DOHH2 (cell line): ENCODE measurements at regions not wholly inside any gene's neighbourhood (a gene's known extent, or its start where the extent isn't known, plus 50 kb on each side); places are given as distances from the start of the nearest gene placed in this dataset.

Source experiments
- H3F3A ChIP-seq: fragments of 200-600 bp; sonication (generic), shearing (Covaris generic); 2 replicates; pipeline ENCODE4 v1.6.0; 2016; ENCODE audit warnings: antibody characterized with exemption, mild to moderate bottlenecking; ENCODE audit not compliant: control insufficient read depth, insufficient read depth
- H3K27ac ChIP-seq: fragments of 200-600 bp; sonication (generic); 2 replicates; pipeline ENCODE4 v1.5.1; 2014; ENCODE audit warnings: low read depth, mild to moderate bottlenecking, low read length, moderate library complexity
- H3K27me3 ChIP-seq: fragments of 200-600 bp; sonication (generic); 2 replicates; pipeline ENCODE4 v1.6.1; 2014; ENCODE audit warnings: mild to moderate bottlenecking, low read length, mixed read lengths; ENCODE audit not compliant: control insufficient read depth
- H3K36me3 ChIP-seq: fragments of 200-600 bp; sonication (generic); 2 replicates; pipeline ENCODE4 v1.6.1; 2014; ENCODE audit warnings: mild to moderate bottlenecking, low read length, moderate library complexity, mixed read lengths; ENCODE audit not compliant: control insufficient read depth
- H3K4me1 ChIP-seq: fragments of 200-600 bp; sonication (generic); 2 replicates; pipeline ENCODE4 v1.6.1; 2014; ENCODE audit warnings: mild to moderate bottlenecking, low read length, mixed read lengths; ENCODE audit not compliant: control insufficient read depth
- H3K4me2 ChIP-seq: fragments of 200-600 bp; sonication (generic); 2 replicates; pipeline ENCODE4 v1.6.0; 2014; ENCODE audit warnings: mild to moderate bottlenecking, low read length, moderate library complexity
- H3K4me3 ChIP-seq: fragments of 200-600 bp; sonication (generic); 2 replicates; pipeline ENCODE4 v1.5.1; 2014; ENCODE audit warnings: mild to moderate bottlenecking, low read length, mixed read lengths
- H3K79me2 ChIP-seq: fragments of 200-600 bp; sonication (generic); 2 replicates; pipeline ENCODE4 v1.6.1; 2014; ENCODE audit warnings: mild to moderate bottlenecking, low read length, mixed read lengths; ENCODE audit not compliant: control insufficient read depth
- H3K9me2 ChIP-seq: fragments of 200-600 bp; sonication (generic); replicated peaks from 2 replicates; pipeline ENCODE4 v1.6.1; 2014; ENCODE audit warnings: mild to moderate bottlenecking, low read length, mixed read lengths; ENCODE audit not compliant: control insufficient read depth
- H3K9me3 ChIP-seq: fragments of 200-600 bp; sonication (generic); 2 replicates; pipeline ENCODE4 v1.6.1; 2014; ENCODE audit warnings: antibody characterized with exemption, low read length, mixed read lengths; ENCODE audit not compliant: control insufficient read depth, insufficient read depth
- H4K20me1 ChIP-seq: fragments of 200-600 bp; sonication (generic); 2 replicates; pipeline ENCODE4 v1.6.0; 2014; ENCODE audit warnings: low read depth, mild to moderate bottlenecking, antibody characterized with exemption, low read length, moderate library complexity; ENCODE audit not compliant: control insufficient read depth, insufficient read depth
- CTCF ChIP-seq: fragments of 200-600 bp; sonication (generic); IDR thresholded peaks from one replicate; pipeline ENCODE4 v1.5.1; 2014; ENCODE audit warnings: antibody characterized with exemption, mild to moderate bottlenecking, low read depth, low read length; ENCODE audit not compliant: poor library complexity, severe bottlenecking
- EZH2phosphoT487 ChIP-seq: fragments of 200-600 bp; sonication (generic); IDR thresholded peaks from 2 replicates; pipeline ENCODE4 v1.6.1; 2017; ENCODE audit warnings: borderline replicate concordance, mild to moderate bottlenecking, antibody characterized with exemption, low read length, moderate library complexity, mixed read lengths

GRCh38 chr7:132723506-132724081, 147.3 kb upstream of the PLXNA4 start:
- H3K27me3 ChIP-seq, result no peaks in the 10 kb centered on the region
- H3K36me3 ChIP-seq, result no peaks in the 10 kb centered on the region
- no peaks in the 10 kb centered on the region for H4K20me1 ChIP-seq
- TF ChIP-seq CTCF, result no peak
- TF ChIP-seq EZH2phosphoT487, result no peak
- H3K4me1 ChIP-seq, result no peaks in the 10 kb centered on the region
- no peaks in the 10 kb centered on the region for H3F3A ChIP-seq
- peaks cover 10% of the 10 kb centered on the region; the same call in 1 of the 2 replicates for H3K9me3 ChIP-seq
- no peaks in the 10 kb centered on the region for H3K9me2 ChIP-seq
- no peak overlapping the region for H3K4me3 ChIP-seq
- no peak overlapping the region for H3K27ac ChIP-seq
- H3K4me2 ChIP-seq, result no peak overlapping the region
- H3K79me2 ChIP-seq, result no peaks in the 10 kb centered on the region

GRCh38 chr7:132720835-132721234, 144.6 kb upstream of the PLXNA4 start:
- H3F3A ChIP-seq, result no peaks in the 10 kb centered on the region
- H3K4me1 ChIP-seq, result no peaks in the 10 kb centered on the region
- H4K20me1 ChIP-seq, result no peaks in the 10 kb centered on the region
- no peaks in the 10 kb centered on the region for H3K36me3 ChIP-seq
- H3K9me2 ChIP-seq, result no peaks in the 10 kb centered on the region
- TF ChIP-seq EZH2phosphoT487, result no peak
- TF ChIP-seq CTCF, result no peak
- H3K4me2 ChIP-seq, result no peak overlapping the region
- no peak overlapping the region for H3K27ac ChIP-seq
- H3K4me3 ChIP-seq, result no peak overlapping the region
- no peaks in the 10 kb centered on the region for H3K79me2 ChIP-seq
- no peaks in the 10 kb centered on the region for H3K27me3 ChIP-seq
- H3K9me3 ChIP-seq, result peaks cover 10% of the 10 kb centered on the region; the same call in 1 of the 2 replicates

- Histone ChIP-seq H3K79me2 (no peaks in the 10 kb centered on the region), H3F3A (no peaks in the 10 kb centered on the region), H4K20me1 (no peaks in the 10 kb centered on the region), H3K4me3 (no peak overlapping the region), H3K27ac (no peak overlapping the region), H3K36me3 (no peaks in the 10 kb centered on the region), H3K27me3 (no peaks in the 10 kb centered on the region), H3K9me3 (0 out of 2 replicates have a peak, but pooled peaks cover 2% of the 10 kb centered on the region), H3K4me1 (no peaks in the 10 kb centered on the region), H3K4me2 (no peak overlapping the region), H3K9me2 (no peaks in the 10 kb centered on the region)
- TF ChIP-seq CTCF, result no peak
- no peak for TF ChIP-seq EZH2phosphoT487
These were observed 137.6 kb upstream of the PLXNA4 start for GRCh38 chr7:132713893-132714292.
